ENCODE measurements at regions not wholly inside any gene's neighbourhood (a gene's known extent, or its start where the extent isn't known, plus 50 kb on each side); places are given as distances from the start of the nearest gene placed in this dataset.

DNA sequence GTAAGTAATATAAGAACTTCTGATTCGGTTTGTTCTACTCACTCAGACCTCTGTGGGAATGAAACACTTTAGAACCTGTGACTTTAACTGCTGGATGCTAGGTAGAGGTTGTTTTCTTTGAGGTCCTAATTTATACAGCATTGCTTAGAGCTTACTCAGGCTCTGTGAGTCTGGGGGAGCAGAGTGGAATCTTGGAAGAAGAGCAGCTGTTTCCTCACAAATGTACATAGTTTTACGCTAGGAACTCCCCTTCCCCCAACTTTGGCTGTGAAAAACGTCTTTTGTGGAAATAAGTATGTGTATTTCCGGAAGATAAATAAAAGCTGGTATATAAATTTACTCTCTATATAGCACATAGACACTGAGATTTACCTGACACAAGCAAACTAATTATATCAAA is 141.4 kb downstream of the NAA11 start:
- TF ChIP-seq, protein P1, sequence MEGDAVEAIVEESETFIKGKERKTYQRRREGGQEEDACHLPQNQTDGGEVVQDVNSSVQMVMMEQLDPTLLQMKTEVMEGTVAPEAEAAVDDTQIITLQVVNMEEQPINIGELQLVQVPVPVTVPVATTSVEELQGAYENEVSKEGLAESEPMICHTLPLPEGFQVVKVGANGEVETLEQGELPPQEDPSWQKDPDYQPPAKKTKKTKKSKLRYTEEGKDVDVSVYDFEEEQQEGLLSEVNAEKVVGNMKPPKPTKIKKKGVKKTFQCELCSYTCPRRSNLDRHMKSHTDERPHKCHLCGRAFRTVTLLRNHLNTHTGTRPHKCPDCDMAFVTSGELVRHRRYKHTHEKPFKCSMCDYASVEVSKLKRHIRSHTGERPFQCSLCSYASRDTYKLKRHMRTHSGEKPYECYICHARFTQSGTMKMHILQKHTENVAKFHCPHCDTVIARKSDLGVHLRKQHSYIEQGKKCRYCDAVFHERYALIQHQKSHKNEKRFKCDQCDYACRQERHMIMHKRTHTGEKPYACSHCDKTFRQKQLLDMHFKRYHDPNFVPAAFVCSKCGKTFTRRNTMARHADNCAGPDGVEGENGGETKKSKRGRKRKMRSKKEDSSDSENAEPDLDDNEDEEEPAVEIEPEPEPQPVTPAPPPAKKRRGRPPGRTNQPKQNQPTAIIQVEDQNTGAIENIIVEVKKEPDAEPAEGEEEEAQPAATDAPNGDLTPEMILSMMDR (IDR thresholded peaks at IDR 0.05; ENCODE audit: insufficient read depth, low read length, poor library complexity, severe bottlenecking): no peak

DNA sequence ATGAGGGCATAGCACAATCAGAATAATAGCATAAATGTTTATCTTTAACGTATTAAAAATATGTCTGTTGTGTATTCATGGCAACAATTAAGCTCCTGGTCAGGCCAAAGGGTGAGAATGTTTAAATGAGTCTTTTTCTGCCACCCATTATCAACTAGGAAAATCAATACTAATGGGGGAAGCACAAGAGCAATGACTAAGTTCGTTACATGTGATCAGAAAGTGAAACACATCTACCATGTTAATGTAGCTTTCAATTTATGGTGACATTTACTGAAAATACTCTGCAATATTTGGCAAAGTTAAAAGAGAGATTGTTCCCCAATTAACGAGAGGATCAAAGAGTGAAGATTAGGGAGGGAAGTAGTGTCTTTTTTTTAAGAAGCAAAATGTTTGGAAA is 143.7 kb downstream of the NAA11 start:
- H3K36me3 ChIP-seq (ENCODE audit: control insufficient read depth, insufficient read depth, low read length): no peaks in the 10 kb centered on the region
- no peak overlapping the region for H3K4me3 ChIP-seq (replicated peaks; ENCODE audit: low read depth, low read length)
- DNase-seq (ENCODE audit: extremely low read depth, insufficient read length): peak; percentile 30
- H3K27me3 ChIP-seq (replicated peaks; ENCODE audit: control insufficient read depth, insufficient read depth, low read length): no peaks in the 10 kb centered on the region
- TF ChIP-seq, protein P1 (IDR thresholded peaks at IDR 0.05; ENCODE audit: insufficient read depth, low read length, poor library complexity, severe bottlenecking): no peak

More for the DNA sequence above, 141.4 kb downstream of the NAA11 start:
- Histone ChIP-seq H3K4me3 (replicated peaks; ENCODE audit: low read depth, low read length) (no peak overlapping the region), H3K27me3 (replicated peaks; ENCODE audit: control insufficient read depth, insufficient read depth, low read length) (no peaks in the 10 kb centered on the region), H3K36me3 (ENCODE audit: control insufficient read depth, insufficient read depth, low read length) (no peaks in the 10 kb centered on the region)
- no peak for DNase-seq (ENCODE audit: extremely low read depth, insufficient read length)

DNA sequence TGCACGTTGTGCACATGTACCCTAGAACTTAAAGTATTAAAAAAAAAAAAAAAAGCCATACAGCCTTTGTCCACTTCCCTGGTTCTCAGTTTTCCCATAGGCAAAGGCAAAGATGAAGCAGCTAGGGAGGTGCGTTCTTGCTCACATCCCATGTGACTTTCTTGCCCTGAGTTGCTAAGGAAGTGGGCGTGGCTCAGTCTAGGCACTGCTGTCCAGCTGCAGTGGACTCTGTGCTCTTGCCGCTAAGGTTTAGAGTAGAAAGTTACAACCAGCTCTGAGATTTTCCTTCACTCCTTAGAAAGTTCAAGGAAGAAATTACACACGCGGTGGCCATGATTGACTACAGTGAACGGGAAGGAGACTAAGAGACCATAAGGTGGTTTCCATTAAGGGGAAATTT is 144.7 kb downstream of the NAA11 start:
- Histone ChIP-seq H3K36me3 (ENCODE audit: control insufficient read depth, insufficient read depth, low read length) (no peaks in the 10 kb centered on the region), H3K27me3 (replicated peaks; ENCODE audit: control insufficient read depth, insufficient read depth, low read length) (no peaks in the 10 kb centered on the region), H3K4me3 (replicated peaks; ENCODE audit: low read depth, low read length) (no peak overlapping the region)
- TF ChIP-seq, protein P1 (IDR thresholded peaks at IDR 0.05; ENCODE audit: insufficient read depth, low read length, poor library complexity, severe bottlenecking): no peak
- DNase-seq (ENCODE audit: extremely low read depth, insufficient read length): no peak

DNA sequence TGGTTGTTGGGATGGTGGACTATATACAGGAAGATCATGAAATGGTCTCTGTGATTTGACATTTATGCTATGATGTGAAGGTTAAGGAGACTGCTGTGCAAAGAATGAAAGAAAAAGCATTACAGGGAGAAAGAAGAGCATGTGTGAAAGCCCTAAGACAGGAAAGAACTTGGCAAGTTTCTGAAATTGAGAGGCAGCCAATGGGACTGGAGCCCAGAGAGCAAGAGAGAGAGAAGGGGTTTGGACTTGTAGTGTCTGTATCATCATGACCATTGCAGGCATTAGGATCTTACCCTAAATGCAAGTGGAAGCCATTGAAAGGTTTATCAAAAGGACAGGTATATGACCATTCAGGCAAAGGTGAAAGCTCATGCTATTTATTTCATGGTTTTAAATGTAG is 147.1 kb downstream of the NAA11 start:
- no peaks in the 10 kb centered on the region for H3K36me3 ChIP-seq (ENCODE audit: control insufficient read depth, insufficient read depth, low read length)
- DNase-seq (ENCODE audit: extremely low read depth, insufficient read length): no peak
- H3K27me3 ChIP-seq (replicated peaks; ENCODE audit: control insufficient read depth, insufficient read depth, low read length): no peaks in the 10 kb centered on the region

DNA sequence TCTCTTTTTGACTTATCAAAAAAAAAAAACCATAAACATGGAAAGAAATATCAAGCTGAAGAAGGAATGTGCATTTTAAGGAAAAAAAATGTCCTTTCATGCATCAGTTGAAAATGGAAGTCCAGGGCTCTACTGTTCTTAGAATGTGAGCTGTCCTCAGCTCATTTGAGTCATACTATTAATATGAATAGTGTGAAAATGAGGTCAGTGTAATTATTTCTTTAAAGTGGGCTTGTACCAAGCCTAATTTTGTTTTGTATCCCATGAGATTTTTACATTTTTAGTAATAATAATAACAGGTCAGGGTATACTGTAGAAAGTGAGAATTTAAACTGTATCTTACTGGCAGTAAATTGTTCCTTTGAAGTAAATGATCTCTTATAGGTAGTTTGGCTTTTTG is 148.5 kb downstream of the NAA11 start:
- no peaks in the 10 kb centered on the region for H3K27me3 ChIP-seq (replicated peaks; ENCODE audit: control insufficient read depth, insufficient read depth, low read length)
- no peak overlapping the region for H3K4me3 ChIP-seq (replicated peaks; ENCODE audit: low read depth, low read length)
- no peak for DNase-seq (ENCODE audit: extremely low read depth, insufficient read length)
- H3K36me3 ChIP-seq (ENCODE audit: control insufficient read depth, insufficient read depth, low read length): no peaks in the 10 kb centered on the region
- TF ChIP-seq, protein P1 (IDR thresholded peaks at IDR 0.05; ENCODE audit: insufficient read depth, low read length, poor library complexity, severe bottlenecking): no peak

More for the DNA sequence above, 147.1 kb downstream of the NAA11 start:
- no peak overlapping the region for H3K4me3 ChIP-seq (replicated peaks; ENCODE audit: low read depth, low read length)
- TF ChIP-seq, protein P1 (IDR thresholded peaks at IDR 0.05; ENCODE audit: insufficient read depth, low read length, poor library complexity, severe bottlenecking): no peak

DNA sequence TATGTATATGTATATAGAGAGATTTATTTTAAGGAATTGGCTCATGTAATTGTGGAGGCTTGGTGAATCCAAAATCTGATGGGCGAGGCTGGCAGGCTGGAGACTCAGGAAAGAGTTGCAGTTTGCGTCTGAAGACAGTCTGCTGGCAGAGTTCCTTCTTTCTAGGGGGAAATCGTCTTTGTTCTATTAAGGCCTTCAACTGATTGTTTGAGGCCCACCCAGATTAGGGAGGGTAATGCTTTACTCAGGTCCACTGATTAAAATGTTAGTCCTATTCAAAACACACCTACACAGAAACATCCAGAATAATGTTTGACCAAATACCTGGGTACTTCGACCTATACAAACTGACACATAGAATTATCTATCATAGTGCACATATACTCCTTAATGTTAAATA is 149.5 kb downstream of the NAA11 start:
- TF ChIP-seq, protein P1 (IDR thresholded peaks at IDR 0.05; ENCODE audit: insufficient read depth, low read length, poor library complexity, severe bottlenecking): no peak
- no peak overlapping the region for H3K4me3 ChIP-seq (replicated peaks; ENCODE audit: low read depth, low read length)
- no peaks in the 10 kb centered on the region for H3K27me3 ChIP-seq (replicated peaks; ENCODE audit: control insufficient read depth, insufficient read depth, low read length)
- no peak for DNase-seq (ENCODE audit: extremely low read depth, insufficient read length)
- H3K36me3 ChIP-seq (ENCODE audit: control insufficient read depth, insufficient read depth, low read length): no peaks in the 10 kb centered on the region
